ENCODE measurements at regions not wholly inside any gene's neighbourhood (a gene's known extent, or its start where the extent isn't known, plus 50 kb on each side); places are given as distances from the start of the nearest gene placed in this dataset.

DNA sequence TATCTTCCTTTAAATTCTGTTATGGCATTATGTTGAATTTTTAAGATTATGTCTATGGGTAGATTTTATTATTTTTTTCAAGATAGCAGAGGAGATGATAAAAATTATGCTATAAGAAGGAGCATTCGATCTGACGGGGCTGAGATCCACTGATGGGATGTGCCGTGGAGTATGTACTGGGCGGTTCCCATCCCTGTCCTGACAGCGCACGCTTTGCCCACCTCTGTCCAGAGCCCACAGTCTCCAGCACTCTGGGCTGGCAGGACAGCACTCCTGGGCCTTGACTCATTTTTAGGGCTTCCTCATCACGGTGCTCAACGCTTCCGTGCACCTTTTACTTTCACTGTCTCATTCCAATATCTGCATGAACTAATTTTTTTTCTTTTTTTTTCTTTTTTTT lies 235.5 kb downstream of the TEX29 start:
- DNase-seq, result no peak

- no peak for DNase-seq
Observed at GRCh38 chr13:111556496-111556895, 236.1 kb downstream of the TEX29 start.

DNA sequence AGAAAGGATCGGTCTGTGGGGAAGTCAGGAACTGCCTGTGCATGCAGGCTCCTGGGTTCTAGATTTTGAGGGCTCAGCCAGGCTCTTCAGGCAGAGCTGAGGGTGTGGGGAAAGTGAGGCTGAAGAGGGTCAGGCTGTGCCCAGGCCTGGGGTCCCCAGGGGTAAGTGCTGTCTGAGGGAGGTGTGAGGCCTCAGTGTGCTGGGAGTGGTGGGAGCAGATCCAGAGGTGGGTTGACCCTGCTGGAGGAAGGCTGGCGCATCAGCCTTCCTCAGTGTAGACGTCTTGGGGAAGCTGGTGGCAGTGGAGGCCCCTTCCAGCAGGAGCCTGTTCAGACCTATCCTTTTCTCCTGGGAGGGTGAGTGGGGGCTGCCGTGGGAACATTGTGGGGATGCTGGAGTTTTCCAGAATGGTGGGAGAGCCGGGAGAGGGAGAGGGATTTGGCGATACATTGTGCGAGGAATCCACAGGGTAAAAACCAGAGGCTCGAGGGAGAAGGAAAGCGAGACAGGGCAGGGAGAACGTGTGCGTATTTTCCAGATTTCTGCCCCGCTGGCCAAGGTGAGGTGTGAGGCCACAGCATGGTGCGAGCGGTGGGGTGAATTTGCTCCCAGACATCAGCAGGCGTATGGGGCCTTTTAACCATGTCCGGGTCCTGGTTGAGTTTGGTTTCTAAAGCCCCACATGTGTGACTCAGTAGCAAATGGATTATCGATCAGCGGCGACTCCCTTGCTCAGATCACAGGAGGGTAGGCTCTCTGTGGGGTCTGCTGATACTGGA lies 237.7 kb downstream of the TEX29 start:
- no peak for DNase-seq

GRCh38 chr13:111558700-111559088 lies 238.3 kb downstream of the TEX29 start:
- no peak for DNase-seq

GRCh38 chr13:111559612-111560403 lies 239.4 kb downstream of the TEX29 start:
- no peak for DNase-seq

- DNase-seq, result no peak
Observed at GRCh38 chr13:111561091-111561781, 240.8 kb downstream of the TEX29 start.

DNA sequence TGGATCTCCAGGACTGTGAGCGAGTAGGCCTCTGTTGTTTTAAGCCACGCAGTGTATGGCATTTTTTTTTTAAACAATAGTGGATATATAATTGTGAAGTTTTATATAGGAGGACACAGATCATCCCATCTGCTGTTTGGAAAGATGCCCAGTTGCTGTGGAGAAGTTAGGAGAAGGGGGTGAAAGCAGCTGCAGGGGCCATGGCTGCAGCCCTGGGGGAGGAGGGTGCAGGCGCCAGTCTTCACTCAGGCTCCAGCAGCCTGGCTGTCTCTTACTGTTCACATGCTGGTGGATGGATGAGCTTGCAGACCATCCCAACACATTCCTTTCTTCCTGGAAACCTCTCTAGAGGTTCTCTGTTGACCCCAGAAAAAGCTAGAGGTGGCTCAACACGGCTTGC lies 242.3 kb downstream of the TEX29 start:
- peak; percentile 15 for DNase-seq

- no peak for DNase-seq
Observed at GRCh38 chr13:111564606-111565005, 244.2 kb downstream of the TEX29 start.

GRCh38 chr13:111565400-111565799 lies 245.0 kb downstream of the TEX29 start:
- DNase-seq, result no peak

- no peak for DNase-seq
Observed at GRCh38 chr13:111566567-111566966, 246.1 kb downstream of the TEX29 start.

DNA sequence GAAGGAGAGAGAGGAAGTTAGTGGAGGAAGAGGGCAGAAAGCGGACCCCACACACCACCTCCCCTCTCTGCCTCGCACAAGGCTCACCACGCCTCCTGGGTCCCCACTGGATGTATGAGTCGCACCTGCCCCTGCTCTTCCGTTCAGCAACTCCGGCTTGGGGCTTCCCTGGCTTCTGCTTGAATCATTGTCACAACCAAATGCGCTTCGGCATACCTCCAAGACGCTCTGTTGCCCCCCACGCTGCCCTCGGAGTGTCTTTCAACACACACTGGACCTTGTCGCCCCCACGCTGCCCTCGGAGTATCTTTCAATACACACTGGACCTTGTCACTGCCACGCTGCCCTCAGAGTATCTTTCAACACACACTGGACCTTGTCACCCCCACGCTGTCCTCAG lies 247.2 kb downstream of the TEX29 start:
- no peak for DNase-seq

DNA sequence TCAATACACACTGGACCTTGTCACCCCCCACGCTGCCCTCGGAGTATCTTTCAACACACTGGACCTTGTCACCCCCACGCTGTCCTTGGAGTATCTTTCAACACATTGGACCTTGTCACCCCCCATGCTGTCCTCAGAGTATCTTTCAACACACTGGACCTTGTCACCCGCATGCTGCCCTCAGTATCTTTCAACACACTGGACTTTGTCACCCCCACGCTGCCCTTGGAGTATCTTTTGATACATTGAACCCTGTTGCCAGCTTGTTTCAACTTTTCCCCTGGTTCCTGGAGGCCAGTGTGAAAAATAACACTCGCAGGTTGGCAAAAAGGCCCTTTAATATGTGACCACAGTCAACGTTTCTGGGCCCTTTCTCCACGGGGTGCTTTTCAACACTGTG lies 247.8 kb downstream of the TEX29 start:
- no peak for DNase-seq

DNA sequence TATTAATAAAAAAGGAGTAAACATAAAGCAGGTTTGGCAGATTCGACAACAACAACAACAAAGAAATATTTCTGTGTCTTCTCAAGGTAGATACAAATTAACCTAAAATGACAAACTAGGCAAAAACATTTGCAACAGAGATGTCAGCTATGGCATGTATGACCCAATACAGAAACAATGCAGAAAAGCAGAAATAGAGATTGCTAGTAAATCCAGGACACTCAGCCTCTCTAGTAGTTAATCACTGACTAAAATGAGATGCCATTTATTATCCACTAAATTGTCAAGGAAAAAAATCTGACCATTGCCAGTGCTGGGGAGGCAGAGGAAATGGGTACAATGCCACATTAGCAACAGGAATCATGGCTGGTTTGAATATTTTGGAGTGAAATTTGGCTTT lies 250.5 kb downstream of the TEX29 start:
- no peak for DNase-seq

GRCh38 chr13:111572956-111573761 lies 252.7 kb downstream of the TEX29 start:
- DNase-seq, result no peak

DNA sequence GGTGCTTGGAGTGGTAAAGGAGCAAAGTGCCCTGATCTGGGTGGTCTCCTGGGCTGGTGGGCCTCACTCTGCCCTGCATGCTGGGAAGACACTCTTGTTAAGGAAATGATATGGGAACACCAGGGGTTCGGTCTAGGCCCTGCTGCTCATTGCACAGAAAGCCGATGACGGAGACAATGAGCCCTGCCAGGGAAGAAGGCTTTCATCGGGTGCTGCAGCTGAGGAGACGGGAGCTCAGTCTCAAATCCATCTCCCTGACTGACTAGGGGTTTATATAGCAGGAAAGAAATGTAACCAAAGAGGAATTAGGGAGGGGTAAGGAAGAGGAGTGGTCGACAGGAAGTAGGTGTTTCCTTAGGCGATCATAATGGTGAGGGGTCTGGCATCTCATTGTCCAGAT lies 253.4 kb downstream of the TEX29 start:
- DNase-seq, result no peak

GRCh38 chr13:111575276-111575675 lies 254.8 kb downstream of the TEX29 start:
- DNase-seq, result no peak

DNA sequence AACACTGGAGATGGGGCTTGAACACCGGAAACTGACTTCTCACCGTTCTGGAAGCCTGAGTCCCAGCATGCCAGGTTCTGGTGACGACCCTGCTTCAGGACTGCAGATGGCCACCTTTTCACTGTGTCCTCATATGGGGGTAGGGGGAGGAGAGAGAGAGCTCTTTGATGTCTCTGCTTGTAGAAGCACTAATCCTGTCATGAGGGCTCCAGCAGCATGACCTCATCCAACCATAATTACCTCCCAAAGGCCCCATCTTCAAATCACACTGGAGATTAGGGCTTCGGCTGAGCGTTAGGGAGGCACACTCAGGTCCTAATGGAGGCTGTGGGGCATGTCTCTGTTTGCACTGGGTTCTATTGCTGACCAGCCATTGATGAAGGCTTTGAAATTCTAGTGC lies 255.3 kb downstream of the TEX29 start:
- DNase-seq, result no peak

- DNase-seq, result no peak
Observed at GRCh38 chr13:111577208-111577828, 256.9 kb downstream of the TEX29 start.

DNA sequence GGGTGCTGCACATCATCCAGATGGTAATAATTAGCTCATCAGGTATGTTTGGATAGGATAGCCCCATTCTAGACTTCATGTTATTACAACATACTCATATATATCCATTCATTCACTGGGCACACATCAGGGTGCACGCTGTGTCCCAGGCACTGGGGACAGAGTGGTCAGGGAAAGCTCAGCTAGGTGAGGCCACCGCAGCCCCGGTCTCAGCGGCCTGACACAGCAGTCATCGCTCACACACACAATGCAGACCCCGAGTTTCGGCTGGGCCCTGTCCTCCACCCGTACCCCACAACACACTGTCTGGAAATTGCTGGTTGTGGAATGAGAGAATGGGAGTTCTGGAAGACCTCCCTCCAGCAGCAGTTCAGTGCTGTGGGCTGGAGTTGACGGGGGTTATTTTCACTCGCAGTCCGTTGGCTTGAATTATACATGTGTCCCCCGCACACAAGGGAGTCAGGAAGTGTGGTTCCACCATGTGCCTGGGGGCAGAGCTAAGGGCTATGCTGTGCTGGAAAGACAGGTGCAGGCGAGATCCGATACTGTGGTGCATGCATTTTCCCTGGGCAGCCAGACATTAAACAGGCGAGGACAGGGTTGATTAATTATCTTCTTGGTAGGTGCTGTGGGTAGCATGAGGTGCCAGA lies 257.6 kb downstream of the TEX29 start:
- DNase-seq, result no peak

DNA sequence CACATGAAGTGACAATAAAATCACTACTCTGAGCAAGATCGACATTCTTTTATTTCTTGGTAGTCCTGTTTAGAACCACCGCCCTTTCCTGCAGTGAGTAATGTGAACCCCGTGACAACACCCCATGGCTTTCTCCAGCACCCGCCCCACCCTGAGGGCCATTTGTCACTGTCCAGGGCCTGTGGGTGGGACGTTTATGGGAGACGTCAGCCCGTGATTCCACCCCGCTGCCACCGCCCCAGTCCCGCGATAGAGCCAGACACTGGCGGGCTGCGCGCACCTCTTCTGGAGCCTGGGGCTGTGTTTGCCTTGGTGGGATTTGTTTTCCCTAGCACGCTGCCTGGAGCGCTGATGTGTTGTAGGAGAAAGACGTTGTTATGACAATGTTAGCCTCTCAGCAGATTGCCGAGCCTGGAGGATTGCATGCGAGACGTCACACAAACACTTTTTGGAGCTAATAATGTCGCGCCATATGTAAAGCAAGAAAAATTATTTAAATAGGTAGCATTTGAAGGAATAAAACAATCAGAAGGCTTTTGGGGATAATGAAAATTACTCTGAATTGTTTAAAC lies 263.7 kb downstream of the TEX29 start:
- DNase-seq, result no peak

GRCh38 chr13:111584870-111585269 lies 264.4 kb downstream of the TEX29 start:
- DNase-seq, result no peak

Measured in muscle of arm (tissue), 1 donor.